Vagina (tissue), 2 donors: ENCODE measurements at regions not wholly inside any gene's neighbourhood (a gene's known extent, or its start where the extent isn't known, plus 50 kb on each side); places are given as distances from the start of the nearest gene placed in this dataset.
"Not testable (repeated sequence)": the region's sequence is repeated elsewhere in the genome, so short reads cannot be mapped to it uniquely, and the experiment has no call there.

Experiments used
- DNase-seq, 2 donors: peaks; one replicate each; pipeline ENCODE4 v3.0.0-alpha.2; 2017; ENCODE audit errors: extremely low spot score in 2 of 2
- H3K27ac ChIP-seq: fragments of 200-600 bp; sonication (generic); one replicate; pipeline ENCODE4 v1.5.1; 2019
- H3K27me3 ChIP-seq: fragments of 200-600 bp; sonication (generic); one replicate; pipeline ENCODE4 v1.5.1; 2019
- H3K36me3 ChIP-seq, 2 donors: fragments of 200-600 bp; sonication (generic); one replicate each; pipeline ENCODE4 v1.5.1; 2017 to 2019
- H3K4me1 ChIP-seq: fragments of 200-600 bp; sonication (generic); one replicate; pipeline ENCODE4 v1.5.1; 2019
- H3K4me3 ChIP-seq, 2 donors: fragments of 200-600 bp; sonication (generic); 1 replicate in 1 of 2; 2 replicates in 1 of 2; pipeline ENCODE4 v1.5.1; 2016 to 2019
- H3K9me3 ChIP-seq: fragments of 200-600 bp; sonication (generic); one replicate; pipeline ENCODE4 v1.5.1; 2019
- POLR2A ChIP-seq, 2 donors: fragments of 450-650 bp; IDR thresholded peaks; one replicate each; pipeline ENCODE4 v1.6.1; 2017; ENCODE audit warnings: antibody characterized with exemption in 2 of 2, mild to moderate bottlenecking in 2 of 2, moderate library complexity in 2 of 2
- POLR2AphosphoS5 ChIP-seq, 2 donors: sonication (generic); formaldehyde crosslinking; IDR thresholded peaks; one replicate each; pipeline ENCODE4 v1.9.0; 2017; ENCODE audit warnings: antibody characterized with exemption in 2 of 2, mild to moderate bottlenecking in 2 of 2, low read depth in 1 of 2; ENCODE audit not compliant: insufficient read depth in 1 of 2
- intact Hi-C: fragments of 100-400 bp; cut with DNase I; formaldehyde crosslinking; loops from one replicate; pipeline ENCODE4 v1.15.1; 2023
- TF ChIP-seq, protein P1 (sequence below), 3 experiments: fragments of 450-650 bp in 2 of 3; fragments of 200-600 bp in 1 of 3; sonication (generic) in 1 of 3; IDR thresholded peaks; one replicate each; pipeline ENCODE4 v1.5.1; 2017 to 2019; ENCODE audit warnings: antibody characterized with exemption in 3 of 3, mild to moderate bottlenecking in 2 of 3, moderate library complexity in 2 of 3

DNA sequence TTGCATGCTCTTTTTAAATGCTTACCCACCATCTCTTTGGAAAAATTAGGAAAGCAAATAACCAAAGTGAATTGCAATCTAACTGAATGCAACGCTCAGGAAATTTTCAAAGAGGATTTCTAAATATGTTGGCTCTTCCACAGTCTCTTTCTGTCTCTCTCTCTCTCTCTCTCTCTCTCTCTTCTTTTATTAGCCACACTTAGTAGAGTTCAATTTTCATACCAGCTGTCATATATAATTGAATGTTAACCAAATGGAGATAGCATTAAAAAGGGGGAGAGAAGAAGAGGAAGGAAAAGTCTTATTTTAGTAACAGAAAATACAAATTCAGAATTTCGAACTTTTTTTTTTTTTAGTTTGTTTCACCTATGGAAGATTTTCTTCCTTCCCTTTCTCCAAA lies 235.9 kb upstream of the GBE1 start:
- intact Hi-C loops, result no loop called here
- no peaks in the 10 kb centered on the region for H3K36me3 ChIP-seq

DNA sequence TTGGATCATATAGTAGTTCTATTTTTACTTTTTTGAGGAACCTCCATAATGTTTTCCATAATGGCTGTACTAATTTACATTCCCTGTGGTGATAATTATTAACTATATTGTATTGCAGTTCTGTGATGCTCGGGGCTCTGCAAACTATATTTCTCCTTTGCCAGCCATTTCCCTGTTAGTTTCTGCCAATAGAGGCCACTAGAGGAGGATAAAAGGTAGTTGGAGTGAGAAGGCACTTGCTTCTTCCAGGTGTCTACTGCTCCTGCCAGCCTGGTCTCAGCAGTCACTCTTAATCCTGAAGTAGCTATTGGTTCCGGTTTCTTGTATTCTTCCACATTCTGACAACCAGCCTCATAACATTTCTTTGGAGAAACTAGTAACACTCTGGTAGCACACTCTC lies 233.9 kb upstream of the GBE1 start:
- H3K27ac ChIP-seq, result no peak overlapping the region
- DNase-seq, result no peak
- H3K4me3 ChIP-seq, result no peak overlapping the region
- no peaks in the 10 kb centered on the region for H3K4me1 ChIP-seq
- H3K27me3 ChIP-seq, result no peaks in the 10 kb centered on the region
- H3K9me3 ChIP-seq, result no peaks in the 10 kb centered on the region
- H3K36me3 ChIP-seq, result no peaks in the 10 kb centered on the region
- intact Hi-C loops, result no loop called here
- TF ChIP-seq POLR2A (IDR thresholded peaks at IDR 0.05), result no peak
- TF ChIP-seq, protein P1, sequence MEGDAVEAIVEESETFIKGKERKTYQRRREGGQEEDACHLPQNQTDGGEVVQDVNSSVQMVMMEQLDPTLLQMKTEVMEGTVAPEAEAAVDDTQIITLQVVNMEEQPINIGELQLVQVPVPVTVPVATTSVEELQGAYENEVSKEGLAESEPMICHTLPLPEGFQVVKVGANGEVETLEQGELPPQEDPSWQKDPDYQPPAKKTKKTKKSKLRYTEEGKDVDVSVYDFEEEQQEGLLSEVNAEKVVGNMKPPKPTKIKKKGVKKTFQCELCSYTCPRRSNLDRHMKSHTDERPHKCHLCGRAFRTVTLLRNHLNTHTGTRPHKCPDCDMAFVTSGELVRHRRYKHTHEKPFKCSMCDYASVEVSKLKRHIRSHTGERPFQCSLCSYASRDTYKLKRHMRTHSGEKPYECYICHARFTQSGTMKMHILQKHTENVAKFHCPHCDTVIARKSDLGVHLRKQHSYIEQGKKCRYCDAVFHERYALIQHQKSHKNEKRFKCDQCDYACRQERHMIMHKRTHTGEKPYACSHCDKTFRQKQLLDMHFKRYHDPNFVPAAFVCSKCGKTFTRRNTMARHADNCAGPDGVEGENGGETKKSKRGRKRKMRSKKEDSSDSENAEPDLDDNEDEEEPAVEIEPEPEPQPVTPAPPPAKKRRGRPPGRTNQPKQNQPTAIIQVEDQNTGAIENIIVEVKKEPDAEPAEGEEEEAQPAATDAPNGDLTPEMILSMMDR (IDR thresholded peaks at IDR 0.05), result no peak
- no peak for TF ChIP-seq POLR2AphosphoS5 (IDR thresholded peaks at IDR 0.05; ENCODE audit: insufficient read depth in 1 of 2, low read depth in 1 of 2)

More for the DNA sequence above, 235.9 kb upstream of the GBE1 start:
- DNase-seq, result no peak
- no peaks in the 10 kb centered on the region for H3K27me3 ChIP-seq
- no peak overlapping the region for H3K4me3 ChIP-seq
- H3K9me3 ChIP-seq, result no peaks in the 10 kb centered on the region
- no peak overlapping the region for H3K27ac ChIP-seq
- TF ChIP-seq, protein P1 (IDR thresholded peaks at IDR 0.05), result no peak
- TF ChIP-seq POLR2AphosphoS5 (IDR thresholded peaks at IDR 0.05; ENCODE audit: insufficient read depth in 1 of 2, low read depth in 1 of 2) (no peak), POLR2A (IDR thresholded peaks at IDR 0.05) (no peak)
- no peaks in the 10 kb centered on the region for H3K4me1 ChIP-seq

DNA sequence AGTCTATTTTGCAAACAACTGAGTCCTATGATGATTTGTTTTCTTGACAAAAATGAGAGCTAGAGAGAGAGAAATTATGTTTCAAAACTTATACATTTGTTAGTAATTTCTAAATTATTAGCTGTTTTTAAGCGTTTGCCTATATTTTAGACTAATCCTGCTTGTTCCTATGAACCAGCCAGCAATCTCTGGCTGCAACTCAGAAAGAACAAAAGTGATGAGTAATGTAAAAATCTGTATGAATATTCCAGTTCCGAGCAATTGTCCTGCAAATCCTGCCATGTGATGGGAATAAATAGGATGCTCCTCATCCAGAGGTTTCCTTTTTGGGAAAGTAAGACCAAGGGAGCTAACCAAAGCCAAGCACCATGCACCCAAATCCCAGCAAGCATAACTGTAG lies 228.3 kb upstream of the GBE1 start:
- H3K4me1 ChIP-seq, result no peaks in the 10 kb centered on the region
- intact Hi-C loops, result no loop called here
- H3K36me3 ChIP-seq, result no peaks in the 10 kb centered on the region
- H3K27me3 ChIP-seq, result no peaks in the 10 kb centered on the region
- DNase-seq, result no peak
- no peak overlapping the region for H3K27ac ChIP-seq
- H3K9me3 ChIP-seq, result no peaks in the 10 kb centered on the region
- no peak overlapping the region for H3K4me3 ChIP-seq
- TF ChIP-seq POLR2A (IDR thresholded peaks at IDR 0.05) (no peak), POLR2AphosphoS5 (IDR thresholded peaks at IDR 0.05; ENCODE audit: insufficient read depth in 1 of 2, low read depth in 1 of 2) (no peak)
- TF ChIP-seq, protein P1 (IDR thresholded peaks at IDR 0.05), result no peak

DNA sequence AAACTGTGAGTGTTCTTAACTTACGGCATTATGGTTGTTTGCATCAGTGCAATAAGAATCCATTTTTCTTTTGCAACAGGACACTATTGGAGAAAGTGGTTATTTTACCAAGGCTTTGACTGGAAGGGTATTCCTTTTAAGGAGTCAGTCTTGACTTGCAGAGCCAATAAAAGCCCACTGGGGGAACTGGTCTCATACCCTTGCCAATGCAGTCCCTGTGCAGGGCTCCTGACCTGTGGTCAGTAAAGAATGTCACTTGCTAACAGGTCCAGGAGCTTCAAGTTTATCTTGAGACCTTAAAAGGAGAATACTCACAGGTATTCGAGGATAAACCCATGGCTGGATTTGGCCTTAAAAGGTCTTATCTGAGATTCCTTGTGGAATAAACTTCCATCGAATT lies 227.8 kb upstream of the GBE1 start:
- Histone ChIP-seq H3K4me1 (no peaks in the 10 kb centered on the region), H3K4me3 (no peak overlapping the region), H3K27ac (no peak overlapping the region), H3K36me3 (no peaks in the 10 kb centered on the region), H3K27me3 (no peaks in the 10 kb centered on the region), H3K9me3 (no peaks in the 10 kb centered on the region)
- TF ChIP-seq POLR2AphosphoS5 (IDR thresholded peaks at IDR 0.05; ENCODE audit: insufficient read depth in 1 of 2, low read depth in 1 of 2) (no peak), POLR2A (IDR thresholded peaks at IDR 0.05) (no peak)
- TF ChIP-seq, protein P1 (IDR thresholded peaks at IDR 0.05), result no peak
- no peak for DNase-seq
- intact Hi-C loops, result no loop called here

DNA sequence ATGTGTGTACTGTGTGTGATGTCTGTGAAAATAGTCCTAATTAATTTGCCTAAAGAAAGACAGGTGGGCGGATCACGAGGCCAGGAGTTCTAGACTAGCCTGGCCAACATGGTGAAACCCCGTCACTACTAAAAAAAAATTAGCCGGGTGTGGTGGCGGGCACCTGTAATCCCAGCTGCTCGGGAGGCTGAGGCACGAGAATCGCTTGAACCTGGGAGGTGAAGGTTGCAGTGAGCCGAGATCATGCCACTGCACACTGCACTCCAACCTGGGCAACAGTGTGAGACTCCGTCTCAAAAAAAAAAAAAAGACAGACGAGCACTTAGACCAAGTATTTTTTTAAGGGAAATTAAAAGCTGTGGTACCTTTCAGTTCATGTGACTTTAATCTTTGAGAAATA lies 226.0 kb upstream of the GBE1 start:
- H3K27me3 ChIP-seq, H3K36me3 ChIP-seq, H3K27ac ChIP-seq, DNase-seq, H3K9me3 ChIP-seq, intact Hi-C loops, H3K4me1 ChIP-seq, H3K4me3 ChIP-seq: not testable (repeated sequence)
